Gastrocnemius medialis (tissue), 4 donors: ENCODE measurements at regions not wholly inside any gene's neighbourhood (a gene's known extent, or its start where the extent isn't known, plus 50 kb on each side); places are given as distances from the start of the nearest gene placed in this dataset.

ENCODE experiments used
- POLR2A ChIP-seq, 2 donors: fragments of 450-650 bp; IDR thresholded peaks; one replicate each; pipeline ENCODE4 v1.6.1; 2017; ENCODE audit warnings: antibody characterized with exemption in 2 of 2, mild to moderate bottlenecking in 2 of 2, moderate library complexity in 2 of 2
- TF ChIP-seq, protein P1 (sequence below), 5 experiments: fragments of 450-650 bp in 3 of 5; fragments of 200-600 bp in 2 of 5; sonication (generic) in 2 of 5; IDR thresholded peaks in 4 of 5; conservative IDR thresholded peaks in 1 of 5; 1 replicate in 4 of 5; 2 replicates in 1 of 5; pipeline ENCODE4 v1.5.1; 2016 to 2019; ENCODE audit warnings: antibody characterized with exemption in 5 of 5, mild to moderate bottlenecking in 3 of 5, moderate library complexity in 3 of 5

DNA sequence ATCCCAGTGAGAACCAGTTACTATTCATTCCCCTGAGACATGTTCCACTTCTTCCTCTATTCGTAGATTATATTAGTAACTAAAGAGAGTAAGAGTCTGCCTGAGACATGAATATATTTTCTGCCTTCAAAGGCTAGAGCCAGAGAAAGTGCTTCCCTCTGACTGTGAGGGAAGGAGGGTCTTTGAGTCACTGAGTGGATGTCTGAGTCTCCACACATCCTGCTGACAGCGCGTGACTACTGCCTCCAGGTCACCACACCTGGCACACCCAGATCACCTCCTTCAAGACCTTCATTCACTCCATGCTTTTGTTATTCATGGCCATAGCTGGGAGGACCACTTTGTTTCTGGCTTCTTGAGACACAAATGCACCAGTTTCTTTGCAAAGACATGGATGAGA lies 135.6 kb downstream of the SOX2 start:
- TF ChIP-seq POLR2A (IDR thresholded peaks at IDR 0.05), result no peak
- TF ChIP-seq, protein P1, sequence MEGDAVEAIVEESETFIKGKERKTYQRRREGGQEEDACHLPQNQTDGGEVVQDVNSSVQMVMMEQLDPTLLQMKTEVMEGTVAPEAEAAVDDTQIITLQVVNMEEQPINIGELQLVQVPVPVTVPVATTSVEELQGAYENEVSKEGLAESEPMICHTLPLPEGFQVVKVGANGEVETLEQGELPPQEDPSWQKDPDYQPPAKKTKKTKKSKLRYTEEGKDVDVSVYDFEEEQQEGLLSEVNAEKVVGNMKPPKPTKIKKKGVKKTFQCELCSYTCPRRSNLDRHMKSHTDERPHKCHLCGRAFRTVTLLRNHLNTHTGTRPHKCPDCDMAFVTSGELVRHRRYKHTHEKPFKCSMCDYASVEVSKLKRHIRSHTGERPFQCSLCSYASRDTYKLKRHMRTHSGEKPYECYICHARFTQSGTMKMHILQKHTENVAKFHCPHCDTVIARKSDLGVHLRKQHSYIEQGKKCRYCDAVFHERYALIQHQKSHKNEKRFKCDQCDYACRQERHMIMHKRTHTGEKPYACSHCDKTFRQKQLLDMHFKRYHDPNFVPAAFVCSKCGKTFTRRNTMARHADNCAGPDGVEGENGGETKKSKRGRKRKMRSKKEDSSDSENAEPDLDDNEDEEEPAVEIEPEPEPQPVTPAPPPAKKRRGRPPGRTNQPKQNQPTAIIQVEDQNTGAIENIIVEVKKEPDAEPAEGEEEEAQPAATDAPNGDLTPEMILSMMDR (IDR thresholded peaks at IDR 0.05 in 4 of 5, conservative IDR thresholded peaks at IDR 0.05 in 1 of 5), result no peak
